HG02798 (cell line): ENCODE measurements at regions not wholly inside any gene's neighbourhood (a gene's known extent, or its start where the extent isn't known, plus 50 kb on each side); places are given as distances from the start of the nearest gene placed in this dataset.

Experiments used
- ATAC-seq: cut with Tn5 transposase; IDR thresholded peaks from one replicate; pipeline ENCODE4 v1.9.1; 2021; ENCODE audit warnings: mild to moderate bottlenecking; ENCODE audit not compliant: unreplicated experiment, poor library complexity

GRCh38 chr1:113217447-113218208 lies 144.6 kb downstream of the LRIG2 start:
- ATAC-seq: no peak

- no peak for ATAC-seq
Measured at GRCh38 chr1:113219377-113219776, 146.4 kb downstream of the LRIG2 start.

- no peak for ATAC-seq
Measured at GRCh38 chr1:113219828-113220227, 146.8 kb downstream of the LRIG2 start.

- ATAC-seq: no peak
Measured at GRCh38 chr1:113223040-113223439, 150.0 kb downstream of the LRIG2 start.

- no peak for ATAC-seq
Measured at GRCh38 chr1:113223546-113223945, 150.5 kb downstream of the LRIG2 start.

- ATAC-seq: peak; percentile 79
Measured at GRCh38 chr1:113226148-113226547, 153.2 kb downstream of the LRIG2 start.

GRCh38 chr1:113231866-113232265 lies 158.4 kb upstream of the MAGI3 start:
- ATAC-seq: no peak

- no peak for ATAC-seq
Measured at GRCh38 chr1:113233441-113233840, 156.9 kb upstream of the MAGI3 start.

- ATAC-seq: no peak
Measured at GRCh38 chr1:113241237-113241636, 149.1 kb upstream of the MAGI3 start.

GRCh38 chr1:113242481-113242880 lies 147.8 kb upstream of the MAGI3 start:
- no peak for ATAC-seq

GRCh38 chr1:113243529-113243928 lies 146.8 kb upstream of the MAGI3 start:
- no peak for ATAC-seq

GRCh38 chr1:113244112-113244820 lies 146.0 kb upstream of the MAGI3 start:
- ATAC-seq: no peak

GRCh38 chr1:113245252-113245651 lies 145.1 kb upstream of the MAGI3 start:
- no peak for ATAC-seq

GRCh38 chr1:113246929-113247328 lies 143.4 kb upstream of the MAGI3 start:
- ATAC-seq: no peak

- no peak for ATAC-seq
Measured at GRCh38 chr1:113247355-113247754, 143.0 kb upstream of the MAGI3 start.

GRCh38 chr1:113247782-113248181 lies 142.5 kb upstream of the MAGI3 start:
- ATAC-seq: no peak

GRCh38 chr1:113248494-113248893 lies 141.8 kb upstream of the MAGI3 start:
- no peak for ATAC-seq

- no peak for ATAC-seq
Measured at GRCh38 chr1:113250161-113250560, 140.2 kb upstream of the MAGI3 start.

- ATAC-seq: no peak
Measured at GRCh38 chr1:113252166-113252565, 138.1 kb upstream of the MAGI3 start.

- no peak for ATAC-seq
Measured at GRCh38 chr1:113253187-113253586, 137.1 kb upstream of the MAGI3 start.

- no peak for ATAC-seq
Measured at GRCh38 chr1:113253590-113253989, 136.7 kb upstream of the MAGI3 start.
